ENCODE measurements at regions not wholly inside any gene's neighbourhood (a gene's known extent, or its start where the extent isn't known, plus 50 kb on each side); places are given as distances from the start of the nearest gene placed in this dataset.

GRCh38 chr1:4307468-4307845 is 347.0 kb upstream of the AJAP1 start:
- Histone ChIP-seq H3K4me3 (no peak overlapping the region), H3K36me3 (no peaks in the 10 kb centered on the region), H3K27me3 (ENCODE audit: low read depth) (peaks cover 4% of the 10 kb centered on the region), H3K9me3 (no peaks in the 10 kb centered on the region), H3K4me1 (no peaks in the 10 kb centered on the region), H3K27ac (no peak overlapping the region)
- intact Hi-C loops (cut with DNase I): no loop called here
- DNase-seq (no peak), ATAC-seq (no peak)
- no peak for TF ChIP-seq CTCF (IDR thresholded peaks at IDR 0.05)

GRCh38 chr1:4307911-4308545 is 346.4 kb upstream of the AJAP1 start:
- no peak overlapping the region for H3K27ac ChIP-seq
- no peaks in the 10 kb centered on the region for H3K36me3 ChIP-seq
- no peak for TF ChIP-seq CTCF (IDR thresholded peaks at IDR 0.05)
- H3K4me1 ChIP-seq: no peaks in the 10 kb centered on the region
- intact Hi-C loops (cut with DNase I): no loop called here
- H3K27me3 ChIP-seq (ENCODE audit: low read depth): peaks cover 4% of the 10 kb centered on the region
- H3K9me3 ChIP-seq: no peaks in the 10 kb centered on the region
- ATAC-seq: no peak
- no peak overlapping the region for H3K4me3 ChIP-seq
- DNase-seq: no peak

- ATAC-seq (no peak), DNase-seq (no peak)
- Histone ChIP-seq H3K4me3 (no peak overlapping the region), H3K27me3 (ENCODE audit: low read depth) (peaks cover 4% of the 10 kb centered on the region), H3K27ac (no peak overlapping the region), H3K36me3 (no peaks in the 10 kb centered on the region), H3K4me1 (no peaks in the 10 kb centered on the region), H3K9me3 (no peaks in the 10 kb centered on the region)
- intact Hi-C loops (cut with DNase I): no loop called here
- no peak for TF ChIP-seq CTCF (IDR thresholded peaks at IDR 0.05)
Observed at GRCh38 chr1:4308806-4309205, 345.6 kb upstream of the AJAP1 start.

GRCh38 chr1:4309676-4310320 is 344.6 kb upstream of the AJAP1 start:
- no peak for ATAC-seq
- H3K4me1 ChIP-seq: no peaks in the 10 kb centered on the region
- intact Hi-C loops (cut with DNase I): no loop called here
- no peaks in the 10 kb centered on the region for H3K36me3 ChIP-seq
- H3K4me3 ChIP-seq: no peak overlapping the region
- H3K27me3 ChIP-seq (ENCODE audit: low read depth): peaks cover 4% of the 10 kb centered on the region
- TF ChIP-seq CTCF (IDR thresholded peaks at IDR 0.05): no peak
- H3K9me3 ChIP-seq: peaks cover 4% of the 10 kb centered on the region
- H3K27ac ChIP-seq: no peak overlapping the region
- DNase-seq: no peak

- no peaks in the 10 kb centered on the region for H3K4me1 ChIP-seq
- H3K4me3 ChIP-seq: no peak overlapping the region
- H3K27ac ChIP-seq: no peak overlapping the region
- H3K27me3 ChIP-seq (ENCODE audit: low read depth): peaks cover 4% of the 10 kb centered on the region
- H3K9me3 ChIP-seq: peaks cover 4% of the 10 kb centered on the region
- DNase-seq (no peak), ATAC-seq (no peak)
- TF ChIP-seq CTCF (IDR thresholded peaks at IDR 0.05): no peak
- no peaks in the 10 kb centered on the region for H3K36me3 ChIP-seq
- intact Hi-C loops (cut with DNase I): no loop called here
Observed at GRCh38 chr1:4310396-4310923, 343.9 kb upstream of the AJAP1 start.

Data from lower lobe of right lung (tissue), 2 donors.